Hepatocyte (in vitro differentiated cells): ENCODE measurements at regions not wholly inside any gene's neighbourhood (a gene's known extent, or its start where the extent isn't known, plus 50 kb on each side); places are given as distances from the start of the nearest gene placed in this dataset.
A peak's percentile ranks its signal among the peaks of the same experiment; 100 is the strongest.

Experiments used
- DNase-seq: peaks from one replicate; pipeline ENCODE4 v3.0.0-alpha.2; 2016; ENCODE audit warnings: low spot score
- H2AFZ ChIP-seq: fragments of 200-600 bp; sonication (generic); 2 replicates; pipeline ENCODE4 v1.6.0; 2016; ENCODE audit warnings: antibody characterized with exemption, mild to moderate bottlenecking
- H3K27ac ChIP-seq: fragments of 200-600 bp; sonication (generic); 2 replicates; pipeline ENCODE4 v1.5.1; 2016; ENCODE audit warnings: mild to moderate bottlenecking
- H3K27me3 ChIP-seq: fragments of 200-600 bp; sonication (generic); 2 replicates; pipeline ENCODE4 v1.6.1; 2016
- H3K36me3 ChIP-seq: fragments of 200-600 bp; sonication (generic); replicated peaks from 2 replicates; pipeline ENCODE4 v1.5.1; 2016; ENCODE audit warnings: low read depth; ENCODE audit not compliant: insufficient read depth
- H3K4me1 ChIP-seq: fragments of 200-600 bp; sonication (generic); 2 replicates; pipeline ENCODE4 v1.5.1; 2016; ENCODE audit warnings: mild to moderate bottlenecking, moderate library complexity; ENCODE audit not compliant: insufficient read depth
- H3K4me2 ChIP-seq: fragments of 200-600 bp; sonication (generic); 2 replicates; pipeline ENCODE4 v1.6.0; 2016
- H3K4me3 ChIP-seq: fragments of 200-600 bp; sonication (generic); 2 replicates; pipeline ENCODE4 v1.5.1; 2016; ENCODE audit warnings: mild to moderate bottlenecking
- H3K79me2 ChIP-seq: fragments of 200-600 bp; sonication (generic); 2 replicates; pipeline ENCODE4 v1.6.0; 2017; ENCODE audit warnings: mild to moderate bottlenecking
- H3K9me2 ChIP-seq: fragments of 200-600 bp; sonication (generic); replicated peaks from 2 replicates; pipeline ENCODE4 v1.6.0; 2017; ENCODE audit warnings: mild to moderate bottlenecking; ENCODE audit not compliant: insufficient read depth
- H3K9me3 ChIP-seq: fragments of 200-600 bp; sonication (generic); 2 replicates; pipeline ENCODE4 v1.5.1; 2016; ENCODE audit warnings: low read depth, mild to moderate bottlenecking
- H4K20me1 ChIP-seq: fragments of 200-600 bp; sonication (generic); 2 replicates; pipeline ENCODE4 v1.6.0; 2016; ENCODE audit warnings: mild to moderate bottlenecking; ENCODE audit not compliant: insufficient read depth, poor library complexity, severe bottlenecking
- EZH2 ChIP-seq: fragments of 200-600 bp; sonication (generic); IDR thresholded peaks from 2 replicates; pipeline ENCODE4 v1.6.1; 2016; ENCODE audit warnings: antibody characterized with exemption, mild to moderate bottlenecking, borderline replicate concordance
- EZH2phosphoT487 ChIP-seq: fragments of 200-600 bp; sonication (generic); IDR thresholded peaks from one replicate; pipeline ENCODE4 v1.6.1; 2018; ENCODE audit warnings: antibody characterized with exemption, mild to moderate bottlenecking, low read depth, moderate library complexity; ENCODE audit not compliant: unreplicated experiment, severe bottlenecking
- WGBS: methylation state at CpG from one replicate; pipeline ENCODE4 v1.1.6; 2016; ENCODE audit warnings: low lambda C conversion rate; ENCODE audit errors: missing lambda C conversion rate; 5-methylcytosine and 5-hydroxymethylcytosine counted together
- TF ChIP-seq, protein P1 (sequence below): fragments of 200-600 bp; sonication (generic); IDR thresholded peaks from 2 replicates; pipeline ENCODE4 v1.5.1; 2016; ENCODE audit warnings: antibody characterized with exemption, mild to moderate bottlenecking; ENCODE audit not compliant: poor library complexity

DNA sequence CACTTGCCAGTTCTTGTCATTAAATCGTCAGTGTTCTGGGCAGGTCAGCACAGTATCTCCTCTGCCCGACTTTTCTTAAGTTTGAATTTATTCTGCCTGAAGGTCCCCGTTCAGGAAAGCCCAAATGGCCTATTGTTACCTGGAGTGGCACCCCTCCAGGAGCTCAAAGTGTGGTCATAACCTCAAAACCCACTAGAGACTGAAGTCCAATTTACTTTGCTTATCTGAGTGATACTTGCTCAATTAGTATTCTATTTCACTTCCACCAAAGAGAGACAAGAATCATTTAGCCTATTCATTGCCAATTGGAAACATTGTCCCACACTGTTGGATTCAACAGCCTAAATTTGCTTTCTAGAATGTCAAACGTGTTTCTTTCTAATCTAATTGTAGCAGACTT is 375.3 kb downstream of the LNPK start:
- Histone ChIP-seq H3K9me2 (no peaks in the 10 kb centered on the region), H3K4me2 (no peak overlapping the region), H3K36me3 (no peaks in the 10 kb centered on the region), H3K4me3 (no peak overlapping the region), H4K20me1 (no peaks in the 10 kb centered on the region), H3K27me3 (no peaks in the 10 kb centered on the region), H3K4me1 (peaks cover 30% of the 10 kb centered on the region), H2AFZ (no peak overlapping the region), H3K79me2 (no peaks in the 10 kb centered on the region), H3K9me3 (no peaks in the 10 kb centered on the region), H3K27ac (peak overlapping the region; percentile 20)
- TF ChIP-seq, protein P1, sequence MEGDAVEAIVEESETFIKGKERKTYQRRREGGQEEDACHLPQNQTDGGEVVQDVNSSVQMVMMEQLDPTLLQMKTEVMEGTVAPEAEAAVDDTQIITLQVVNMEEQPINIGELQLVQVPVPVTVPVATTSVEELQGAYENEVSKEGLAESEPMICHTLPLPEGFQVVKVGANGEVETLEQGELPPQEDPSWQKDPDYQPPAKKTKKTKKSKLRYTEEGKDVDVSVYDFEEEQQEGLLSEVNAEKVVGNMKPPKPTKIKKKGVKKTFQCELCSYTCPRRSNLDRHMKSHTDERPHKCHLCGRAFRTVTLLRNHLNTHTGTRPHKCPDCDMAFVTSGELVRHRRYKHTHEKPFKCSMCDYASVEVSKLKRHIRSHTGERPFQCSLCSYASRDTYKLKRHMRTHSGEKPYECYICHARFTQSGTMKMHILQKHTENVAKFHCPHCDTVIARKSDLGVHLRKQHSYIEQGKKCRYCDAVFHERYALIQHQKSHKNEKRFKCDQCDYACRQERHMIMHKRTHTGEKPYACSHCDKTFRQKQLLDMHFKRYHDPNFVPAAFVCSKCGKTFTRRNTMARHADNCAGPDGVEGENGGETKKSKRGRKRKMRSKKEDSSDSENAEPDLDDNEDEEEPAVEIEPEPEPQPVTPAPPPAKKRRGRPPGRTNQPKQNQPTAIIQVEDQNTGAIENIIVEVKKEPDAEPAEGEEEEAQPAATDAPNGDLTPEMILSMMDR: no peak
- TF ChIP-seq EZH2phosphoT487 (no peak), EZH2 (no peak)
- 83% methylated on average over 4 of the region's 4 CpGs for WGBS
- no peak for DNase-seq

DNA sequence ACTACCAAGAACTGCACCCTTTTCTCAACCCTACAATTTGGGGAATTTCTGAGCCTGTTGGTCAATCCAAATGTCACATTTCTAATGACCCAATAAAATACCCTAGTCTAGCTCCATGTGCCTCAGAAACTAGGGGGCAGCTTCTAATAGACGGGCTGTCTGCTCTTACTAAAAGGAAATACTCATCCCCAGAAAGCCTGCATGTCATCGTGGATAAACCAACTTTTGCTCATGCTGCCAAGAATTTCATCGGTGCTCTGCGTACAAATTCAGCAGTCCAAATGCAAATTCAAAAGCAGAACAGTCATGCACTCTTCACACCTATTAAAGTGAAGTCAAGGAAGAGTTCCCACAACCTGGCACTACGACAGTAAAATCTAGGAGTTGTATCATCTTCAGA is 377.3 kb downstream of the LNPK start:
- TF ChIP-seq EZH2 (no peak), EZH2phosphoT487 (no peak)
- TF ChIP-seq, protein P1: no peak
- no peak overlapping the region for H3K4me3 ChIP-seq
- H3K36me3 ChIP-seq: no peaks in the 10 kb centered on the region
- no peaks in the 10 kb centered on the region for H3K9me3 ChIP-seq
- no peaks in the 10 kb centered on the region for H3K9me2 ChIP-seq
- no peaks in the 10 kb centered on the region for H3K27me3 ChIP-seq
- DNase-seq: no peak
- peaks cover 23% of the 10 kb centered on the region for H3K4me1 ChIP-seq
- H3K4me2 ChIP-seq: peak overlapping the region; percentile 13
- H2AFZ ChIP-seq: no peak overlapping the region
- no peaks in the 10 kb centered on the region for H4K20me1 ChIP-seq
- peak overlapping the region; percentile 45 for H3K27ac ChIP-seq
- 49% methylated on average over 5 of the region's 5 CpGs for WGBS
- no peaks in the 10 kb centered on the region for H3K79me2 ChIP-seq

DNA sequence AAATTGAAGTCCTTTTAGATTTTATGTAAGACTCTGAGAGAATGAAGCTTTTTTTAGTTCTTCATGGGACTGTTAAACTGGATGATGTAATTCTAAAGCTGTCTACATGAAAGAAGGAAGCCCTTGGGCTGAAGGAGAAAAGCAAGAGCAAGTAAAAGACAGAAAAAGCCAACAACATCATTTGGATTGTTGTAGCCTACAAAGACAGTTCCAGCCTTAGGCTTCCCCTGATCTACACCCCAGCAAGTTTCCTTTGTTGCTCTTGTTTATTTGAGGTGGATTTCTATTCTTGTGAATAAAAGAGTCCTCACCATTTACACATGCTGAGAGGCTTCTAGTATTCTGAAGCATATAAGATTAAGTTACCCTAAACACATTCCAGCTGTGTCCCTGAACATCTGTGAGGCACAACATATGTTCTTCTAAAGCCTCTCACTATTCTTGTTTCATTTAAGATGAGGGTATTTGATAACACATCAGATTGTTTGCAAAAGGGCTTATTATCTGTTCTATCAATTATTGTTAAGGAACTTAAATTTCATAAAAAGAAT is 377.8 kb downstream of the LNPK start:
- Histone ChIP-seq H3K27ac (peak overlapping the region; percentile 45), H4K20me1 (no peaks in the 10 kb centered on the region), H3K79me2 (no peaks in the 10 kb centered on the region), H3K9me3 (no peaks in the 10 kb centered on the region), H3K4me3 (no peak overlapping the region), H2AFZ (no peak overlapping the region), H3K27me3 (no peaks in the 10 kb centered on the region), H3K36me3 (no peaks in the 10 kb centered on the region), H3K4me2 (peak overlapping the region; percentile 13), H3K4me1 (peaks cover 22% of the 10 kb centered on the region), H3K9me2 (no peaks in the 10 kb centered on the region)
- no peak for DNase-seq
- no peak for TF ChIP-seq EZH2
- no peak for TF ChIP-seq EZH2phosphoT487
- TF ChIP-seq, protein P1: no peak

DNA sequence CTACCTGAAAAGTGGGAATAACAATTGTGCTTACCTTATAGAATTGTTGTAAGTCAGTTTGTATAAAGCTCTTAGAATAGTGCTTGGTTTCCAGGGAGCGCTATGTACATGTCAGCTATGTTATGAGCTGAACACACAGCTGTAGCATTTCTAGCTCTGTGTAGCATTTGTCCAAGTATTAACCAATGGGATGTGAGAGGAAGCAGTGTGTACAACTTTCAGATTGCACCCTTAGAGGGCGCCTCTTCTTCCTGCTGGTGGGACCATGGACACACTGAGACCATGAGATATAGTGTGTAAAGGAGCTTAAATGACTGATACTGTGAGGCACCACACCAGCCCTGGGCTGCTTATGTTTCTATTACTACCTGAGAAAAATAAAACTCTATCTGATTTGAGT is 380.2 kb downstream of the LNPK start:
- Histone ChIP-seq H3K4me2 (no peak overlapping the region), H3K27me3 (no peaks in the 10 kb centered on the region), H3K4me3 (no peak overlapping the region), H3K4me1 (peaks cover 22% of the 10 kb centered on the region), H3K36me3 (no peaks in the 10 kb centered on the region), H3K79me2 (no peaks in the 10 kb centered on the region), H4K20me1 (no peaks in the 10 kb centered on the region), H3K9me2 (no peaks in the 10 kb centered on the region), H3K9me3 (no peaks in the 10 kb centered on the region), H2AFZ (no peak overlapping the region), H3K27ac (no peak overlapping the region)
- 95% methylated on average over 2 of the region's 2 CpGs for WGBS
- no peak for DNase-seq
- TF ChIP-seq EZH2: no peak
- TF ChIP-seq, protein P1: no peak
- TF ChIP-seq EZH2phosphoT487: no peak
